Smooth muscle cell (in vitro differentiated cells): ENCODE measurements at regions not wholly inside any gene's neighbourhood (a gene's known extent, or its start where the extent isn't known, plus 50 kb on each side); places are given as distances from the start of the nearest gene placed in this dataset.

Source experiments
- DNase-seq: peaks from one replicate; lab custom pipeline; 2025; ENCODE audit not compliant: unreplicated experiment; lab: John Stamatoyannopoulos, UW
- H2AFZ ChIP-seq: fragments of 200-600 bp; sonication (generic); 2 replicates; pipeline ENCODE4 v1.6.0; 2016; ENCODE audit warnings: antibody characterized with exemption, low read depth, mild to moderate bottlenecking
- H3F3A ChIP-seq: fragments of 200-600 bp; sonication (generic); 2 replicates; pipeline ENCODE4 v1.6.0; 2017; ENCODE audit warnings: antibody characterized with exemption, low read depth
- H3K27ac ChIP-seq: fragments of 200-600 bp; sonication (generic); 2 replicates; pipeline ENCODE4 v1.5.1; 2016; ENCODE audit warnings: low read depth, mild to moderate bottlenecking
- H3K27me3 ChIP-seq: fragments of 200-600 bp; sonication (generic); 2 replicates; pipeline ENCODE4 v1.6.1; 2016; ENCODE audit warnings: low read depth, mild to moderate bottlenecking
- H3K36me3 ChIP-seq: fragments of 200-600 bp; sonication (generic); 2 replicates; pipeline ENCODE4 v1.5.1; 2016; ENCODE audit warnings: low read depth
- H3K4me1 ChIP-seq: fragments of 200-600 bp; sonication (generic); 2 replicates; pipeline ENCODE4 v1.5.1; 2016; ENCODE audit warnings: low read depth
- H3K4me2 ChIP-seq: fragments of 200-600 bp; sonication (generic); 2 replicates; pipeline ENCODE4 v1.6.0; 2016; ENCODE audit warnings: mild to moderate bottlenecking
- H3K4me3 ChIP-seq: fragments of 200-600 bp; sonication (generic); 2 replicates; pipeline ENCODE4 v1.5.1; 2016; ENCODE audit warnings: mild to moderate bottlenecking
- H3K79me2 ChIP-seq: fragments of 200-600 bp; sonication (generic); 2 replicates; pipeline ENCODE4 v1.6.0; 2016; ENCODE audit warnings: low read depth, mild to moderate bottlenecking
- H3K9ac ChIP-seq: fragments of 200-600 bp; sonication (generic); 2 replicates; pipeline ENCODE4 v1.6.0; 2016; ENCODE audit warnings: low read depth
- H3K9me3 ChIP-seq: fragments of 200-600 bp; sonication (generic); replicated peaks from 2 replicates; pipeline ENCODE4 v1.5.1; 2016; ENCODE audit warnings: low read depth
- H4K20me1 ChIP-seq: fragments of 200-600 bp; sonication (generic); 2 replicates; pipeline ENCODE4 v1.6.0; 2016; ENCODE audit warnings: low read depth
- CTCF ChIP-seq: fragments of 200-600 bp; sonication (generic); IDR thresholded peaks from 2 replicates; pipeline ENCODE4 v1.5.1; 2017; ENCODE audit warnings: borderline replicate concordance, mild to moderate bottlenecking, antibody characterized with exemption; ENCODE audit not compliant: insufficient read depth, poor library complexity, severe bottlenecking
- WGBS: methylation state at CpG from one replicate; pipeline ENCODE4 v1.1.7; 2016; ENCODE audit warnings: low lambda C conversion rate; 5-methylcytosine and 5-hydroxymethylcytosine counted together

GRCh38 chr5:168123631-168124528 lies 167.6 kb upstream of the WWC1 start:
- H3K79me2 ChIP-seq: no peaks in the 10 kb centered on the region
- H3K9me3 ChIP-seq: no peaks in the 10 kb centered on the region
- no peaks in the 10 kb centered on the region for H3K27me3 ChIP-seq
- DNase-seq: no peak
- WGBS: 91% methylated on average over 8 of the region's 8 CpGs
- H3F3A ChIP-seq: no peaks in the 10 kb centered on the region
- peaks cover 8% of the 10 kb centered on the region for H3K4me1 ChIP-seq
- H3K4me2 ChIP-seq: no peak overlapping the region
- H3K4me3 ChIP-seq: no peak overlapping the region
- no peak for TF ChIP-seq CTCF
- no peaks in the 10 kb centered on the region for H4K20me1 ChIP-seq
- H3K27ac ChIP-seq: no peak overlapping the region
- no peaks in the 10 kb centered on the region for H3K36me3 ChIP-seq
- no peak overlapping the region for H2AFZ ChIP-seq
- H3K9ac ChIP-seq: no peak overlapping the region

- WGBS: 87% methylated on average over 14 of the region's 14 CpGs
These were observed 165.8 kb upstream of the WWC1 start for GRCh38 chr5:168125445-168126199.

GRCh38 chr5:168126606-168127005 lies 164.8 kb upstream of the WWC1 start:
- Histone ChIP-seq H3F3A (no peaks in the 10 kb centered on the region), H2AFZ (no peak overlapping the region), H3K27ac (no peak overlapping the region), H3K9ac (no peak overlapping the region), H4K20me1 (no peaks in the 10 kb centered on the region), H3K4me2 (no peak overlapping the region), H3K79me2 (no peaks in the 10 kb centered on the region), H3K27me3 (no peaks in the 10 kb centered on the region), H3K4me3 (no peak overlapping the region), H3K36me3 (no peaks in the 10 kb centered on the region), H3K4me1 (peaks cover 3% of the 10 kb centered on the region), H3K9me3 (no peaks in the 10 kb centered on the region)
- 98% methylated on average over 15 of the region's 15 CpGs for WGBS
- TF ChIP-seq CTCF: no peak
- DNase-seq: no peak

More at GRCh38 chr5:168125445-168126199, 165.8 kb upstream of the WWC1 start:
- Histone ChIP-seq H3K4me1 (no peaks in the 10 kb centered on the region), H3F3A (no peaks in the 10 kb centered on the region), H3K4me3 (no peak overlapping the region), H3K4me2 (no peak overlapping the region), H3K36me3 (no peaks in the 10 kb centered on the region), H2AFZ (no peak overlapping the region), H3K9me3 (no peaks in the 10 kb centered on the region), H4K20me1 (no peaks in the 10 kb centered on the region), H3K27ac (no peak overlapping the region), H3K27me3 (no peaks in the 10 kb centered on the region), H3K79me2 (no peaks in the 10 kb centered on the region), H3K9ac (no peak overlapping the region)
- TF ChIP-seq CTCF: no peak
- no peak for DNase-seq
